Effector CD8-positive, alpha-beta T cell (primary cell): ENCODE measurements at regions not wholly inside any gene's neighbourhood (a gene's known extent, or its start where the extent isn't known, plus 50 kb on each side); places are given as distances from the start of the nearest gene placed in this dataset.

Experiments used
- DNase-seq: peaks from one replicate; lab custom pipeline; 2025; lab: John Stamatoyannopoulos, UW

DNA sequence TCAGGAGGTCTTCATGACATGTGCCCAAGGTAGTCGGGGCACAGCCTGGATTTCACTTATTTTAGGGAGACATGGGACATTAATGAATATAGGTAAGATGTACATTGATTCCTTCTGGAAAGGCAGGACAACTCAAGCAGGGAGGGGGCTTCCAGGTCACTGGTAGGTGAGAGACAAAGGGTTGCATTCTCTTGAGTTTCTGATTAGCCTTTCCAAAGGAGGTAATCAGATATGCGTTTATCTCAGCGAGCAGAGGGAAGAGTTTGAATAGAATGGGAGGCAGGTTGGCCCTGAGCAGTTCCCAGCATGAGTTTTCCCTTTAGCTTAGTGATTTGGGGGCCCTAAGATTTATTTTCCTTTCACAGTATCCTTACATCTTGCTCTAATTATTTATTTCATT is 443.8 kb upstream of the EEF2KMT start:
- DNase-seq, result no peak

DNA sequence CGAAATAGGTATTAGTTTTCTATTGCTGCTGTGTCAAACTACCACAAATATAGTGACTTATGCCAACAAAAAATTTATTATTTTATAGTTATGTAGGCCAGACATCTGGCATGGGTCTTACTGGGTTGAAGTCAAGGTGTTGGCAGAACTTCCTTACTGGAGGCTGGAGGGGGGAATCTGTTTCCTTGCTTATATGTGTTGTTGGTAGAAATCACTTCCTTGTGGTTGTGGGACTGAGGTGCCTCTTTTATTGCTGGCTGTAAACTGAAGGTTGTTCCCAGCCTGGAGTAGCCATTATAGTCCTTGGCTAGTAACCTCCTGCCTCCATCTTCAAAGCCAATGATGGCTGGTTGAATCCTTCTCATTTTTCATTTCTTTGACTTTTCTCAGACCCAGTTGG is 439.8 kb upstream of the EEF2KMT start:
- DNase-seq, result no peak

DNA sequence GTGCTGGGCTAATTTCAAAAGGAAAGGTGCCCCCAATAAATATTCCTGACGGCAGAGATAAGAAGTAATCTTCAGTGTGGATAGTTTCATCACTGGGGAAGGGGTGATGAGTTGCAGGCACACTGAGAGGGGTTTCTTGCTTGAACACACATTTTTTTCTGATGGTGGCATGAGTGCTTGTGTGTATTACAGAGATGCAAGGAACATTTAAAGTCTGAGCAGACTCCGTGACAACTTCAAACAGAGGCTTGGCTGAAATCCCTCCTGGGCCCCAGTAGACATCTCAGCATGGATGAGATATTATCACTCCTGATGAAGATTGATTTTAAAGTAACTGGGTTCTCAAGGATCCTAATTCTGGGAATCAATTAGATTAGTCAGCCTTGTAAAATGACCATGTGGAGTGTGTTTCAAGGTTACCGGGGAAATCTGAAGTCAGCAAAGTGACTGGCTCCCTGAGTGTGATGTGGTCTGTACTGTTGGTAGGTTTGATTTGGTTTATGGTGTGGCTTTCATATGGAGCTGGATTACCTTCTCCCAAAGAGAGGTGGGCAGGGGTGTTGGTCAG is 435.8 kb upstream of the EEF2KMT start:
- no peak for DNase-seq

DNA sequence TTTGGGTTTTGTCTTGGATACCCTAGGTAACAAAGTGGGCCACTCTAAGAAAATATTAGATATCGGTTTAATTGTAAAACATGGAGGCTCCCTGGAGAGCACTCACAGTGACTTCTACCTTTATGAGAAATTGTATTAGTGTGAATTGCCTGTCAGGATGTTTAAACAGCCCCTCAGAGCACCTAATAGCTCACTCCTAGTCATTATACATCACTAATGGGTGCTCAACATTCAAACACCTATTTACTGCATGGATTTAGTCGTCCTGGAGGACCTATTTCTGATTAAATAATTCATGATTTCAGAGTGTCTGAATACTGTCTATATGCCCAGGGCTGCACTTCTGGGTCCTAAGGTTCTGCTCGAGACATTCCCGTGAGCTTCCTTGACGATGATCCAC is 430.2 kb upstream of the EEF2KMT start:
- DNase-seq, result no peak

DNA sequence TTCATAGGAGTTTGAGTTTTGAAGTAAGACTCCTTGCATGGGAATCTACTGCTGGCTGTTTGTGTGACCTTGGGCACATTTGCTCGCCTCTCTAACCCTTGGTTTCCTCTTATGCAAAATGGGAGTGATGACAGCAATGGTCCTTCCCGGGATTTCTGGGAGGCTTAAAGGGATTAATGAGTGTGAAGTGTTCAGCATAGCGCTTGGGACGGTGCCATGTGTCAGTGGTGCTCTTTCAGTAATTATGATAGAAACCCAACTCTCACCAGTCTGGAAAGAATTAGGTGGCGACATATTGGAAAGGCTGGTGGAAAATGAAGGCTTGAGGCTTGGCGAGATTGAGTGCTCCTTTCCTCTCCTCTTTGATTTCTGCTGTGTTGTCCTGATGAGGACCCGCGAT is 429.2 kb upstream of the EEF2KMT start:
- DNase-seq, result no peak

DNA sequence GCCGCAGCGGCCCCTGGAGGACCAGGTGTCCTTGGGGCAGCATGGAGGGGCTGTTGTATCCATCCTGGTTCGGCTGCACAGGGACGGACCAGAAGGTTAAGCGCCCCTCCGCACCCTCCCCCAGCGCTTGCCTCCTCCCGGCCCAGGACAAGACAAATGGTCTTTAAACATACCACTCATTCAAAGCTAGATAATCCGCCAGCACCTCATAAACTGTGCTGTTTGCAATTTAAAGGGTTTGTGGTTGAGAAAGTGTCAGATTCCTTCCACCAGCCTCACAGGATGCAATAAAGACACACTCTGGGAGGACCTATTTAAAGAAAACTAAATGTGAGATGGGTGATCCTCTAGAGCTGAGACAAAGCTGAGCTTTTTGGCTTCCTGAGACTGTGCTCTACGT is 426.2 kb upstream of the EEF2KMT start:
- DNase-seq, result no peak

DNA sequence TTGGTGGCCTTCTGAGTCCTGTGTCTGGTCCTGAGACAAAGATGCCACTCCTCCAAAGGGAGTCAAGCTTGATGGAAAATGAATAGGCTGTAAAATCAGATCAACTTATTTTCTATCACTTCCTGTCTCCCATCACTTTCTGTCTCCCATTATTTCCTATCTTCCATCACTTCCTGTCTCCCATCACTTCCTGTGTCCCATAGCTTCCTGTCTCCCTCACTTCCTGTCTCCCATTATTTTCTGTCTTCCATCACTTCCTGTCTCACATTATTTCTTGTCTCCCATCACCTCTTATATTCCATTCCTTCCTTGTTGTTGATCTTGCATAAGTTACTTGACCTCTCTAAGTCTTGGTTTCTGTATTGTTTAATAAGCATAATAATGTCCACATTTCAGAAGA is 418.5 kb upstream of the EEF2KMT start:
- no peak for DNase-seq

DNA sequence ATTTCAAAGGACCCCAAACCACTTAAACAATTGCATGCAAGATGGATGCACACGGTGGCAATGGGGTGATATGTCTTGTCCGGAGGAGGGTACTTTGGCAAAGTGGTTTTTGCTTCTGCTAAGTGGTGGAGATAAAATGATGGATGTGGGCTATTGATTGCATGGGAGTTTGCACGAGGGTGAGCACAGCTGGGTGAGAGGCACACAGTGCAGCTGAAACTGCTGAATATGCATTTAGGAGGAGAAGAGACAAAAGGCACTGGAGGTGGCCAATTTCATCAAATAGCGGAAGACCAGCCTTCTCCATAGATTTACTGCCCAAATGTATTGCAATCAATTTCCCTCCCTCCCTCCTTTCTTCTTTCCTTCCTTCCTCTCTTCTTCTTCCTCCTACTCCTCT is 414.4 kb upstream of the EEF2KMT start:
- DNase-seq, result no peak

DNA sequence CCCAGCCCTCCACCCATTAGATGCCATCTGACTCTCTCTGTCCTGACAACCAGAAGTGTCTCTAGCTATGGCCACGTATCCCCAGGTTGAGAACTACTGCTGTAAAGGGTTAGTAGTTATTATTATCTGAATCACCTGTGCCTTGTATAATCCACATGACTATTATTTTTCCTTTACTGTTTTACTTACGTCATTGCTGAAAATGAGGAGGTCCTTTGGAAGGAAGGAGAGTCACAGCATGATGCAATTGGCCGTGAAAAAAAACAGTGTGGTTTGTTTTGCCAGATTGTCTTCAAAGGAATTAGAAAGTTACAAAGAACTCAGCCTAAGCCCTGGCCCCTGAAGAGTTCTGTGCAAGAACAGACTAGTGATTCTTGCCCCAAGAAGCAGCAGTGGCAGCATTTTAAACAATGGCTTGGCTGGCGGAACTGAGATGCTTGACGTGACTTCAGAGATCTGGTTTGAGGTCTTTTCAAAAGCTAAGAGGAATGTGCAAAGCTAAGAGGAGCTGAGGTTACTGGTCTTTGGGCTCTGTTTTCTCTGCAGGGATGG is 413.3 kb upstream of the EEF2KMT start:
- DNase-seq, result no peak

DNA sequence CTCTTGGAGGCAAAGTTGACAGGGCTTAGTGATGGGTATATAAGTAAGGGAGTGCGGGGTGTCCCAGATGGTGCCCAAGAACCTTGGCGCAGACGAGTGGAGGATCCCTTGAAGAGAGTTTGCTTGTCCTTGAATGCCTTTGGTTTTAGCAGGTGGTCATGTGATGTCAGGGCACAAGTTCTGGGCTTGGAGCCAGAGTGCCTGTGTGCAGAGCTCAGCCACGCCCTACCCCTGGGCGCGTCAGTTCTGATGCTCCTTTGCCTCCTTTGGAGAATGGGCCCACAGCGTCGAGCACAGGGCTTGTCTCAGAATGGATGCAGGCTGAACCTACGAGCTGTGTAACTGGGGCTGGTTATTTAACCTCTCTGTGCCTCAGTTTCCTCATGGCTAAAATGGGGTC is 412.2 kb upstream of the EEF2KMT start:
- DNase-seq, result no peak

DNA sequence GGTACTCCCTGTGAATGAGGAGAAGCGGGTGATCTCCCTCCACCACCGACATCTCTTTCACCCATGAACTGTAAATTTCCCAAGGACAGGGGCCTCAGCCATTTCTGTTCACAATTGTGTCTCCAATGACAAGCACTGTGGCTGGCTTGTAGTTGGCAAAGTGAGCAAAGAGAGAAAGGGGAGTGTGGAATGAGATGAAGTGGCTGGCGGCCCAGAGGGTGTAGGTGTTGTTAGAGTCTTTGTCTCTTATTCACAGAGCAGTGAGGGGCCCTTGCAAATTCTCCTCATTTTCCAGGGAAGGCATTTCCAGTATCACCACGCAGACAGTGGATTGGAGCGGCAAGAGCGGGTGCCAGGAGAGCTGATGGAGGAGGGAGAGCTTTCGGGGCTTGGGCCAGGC is 411.7 kb upstream of the EEF2KMT start:
- no peak for DNase-seq

DNA sequence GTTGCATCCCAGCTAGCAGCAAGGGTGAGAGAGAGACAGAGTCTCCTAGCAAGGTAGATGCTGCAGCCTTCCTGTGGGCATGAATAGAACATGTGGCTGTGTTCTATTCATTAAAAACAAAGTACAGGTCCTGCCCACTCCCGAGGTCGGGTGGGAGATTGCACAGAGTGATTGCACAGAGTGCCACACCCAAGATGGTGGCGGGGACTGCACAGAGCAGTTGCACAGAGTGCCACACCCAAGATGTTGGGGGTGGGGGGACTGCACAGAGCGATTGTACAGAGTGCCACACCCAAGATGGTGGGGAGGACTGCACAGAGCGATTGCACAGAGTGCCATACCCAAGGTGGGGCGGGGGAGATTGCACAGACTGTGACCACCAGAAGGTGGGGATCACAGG is 410.8 kb upstream of the EEF2KMT start:
- no peak for DNase-seq

DNA sequence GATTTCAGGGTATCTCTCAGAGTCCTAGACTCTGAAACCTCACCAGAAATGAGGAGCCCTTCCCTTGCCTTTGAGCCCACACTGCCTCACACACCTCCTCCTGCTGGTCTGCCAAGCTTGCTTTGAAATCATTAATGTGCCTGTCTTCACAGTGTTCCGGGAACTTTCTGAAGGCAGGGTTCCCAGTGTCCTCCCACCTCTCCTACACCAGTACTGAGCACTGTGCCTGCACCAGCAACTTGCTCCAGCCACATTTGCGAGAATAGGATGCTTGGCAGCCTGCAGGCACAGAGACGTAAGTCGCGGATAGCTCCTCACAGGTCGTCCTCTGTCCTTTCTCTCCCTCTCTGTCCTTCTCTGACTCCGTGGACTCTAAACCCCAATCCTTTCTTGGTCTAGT is 408.4 kb upstream of the EEF2KMT start:
- DNase-seq, result no peak

DNA sequence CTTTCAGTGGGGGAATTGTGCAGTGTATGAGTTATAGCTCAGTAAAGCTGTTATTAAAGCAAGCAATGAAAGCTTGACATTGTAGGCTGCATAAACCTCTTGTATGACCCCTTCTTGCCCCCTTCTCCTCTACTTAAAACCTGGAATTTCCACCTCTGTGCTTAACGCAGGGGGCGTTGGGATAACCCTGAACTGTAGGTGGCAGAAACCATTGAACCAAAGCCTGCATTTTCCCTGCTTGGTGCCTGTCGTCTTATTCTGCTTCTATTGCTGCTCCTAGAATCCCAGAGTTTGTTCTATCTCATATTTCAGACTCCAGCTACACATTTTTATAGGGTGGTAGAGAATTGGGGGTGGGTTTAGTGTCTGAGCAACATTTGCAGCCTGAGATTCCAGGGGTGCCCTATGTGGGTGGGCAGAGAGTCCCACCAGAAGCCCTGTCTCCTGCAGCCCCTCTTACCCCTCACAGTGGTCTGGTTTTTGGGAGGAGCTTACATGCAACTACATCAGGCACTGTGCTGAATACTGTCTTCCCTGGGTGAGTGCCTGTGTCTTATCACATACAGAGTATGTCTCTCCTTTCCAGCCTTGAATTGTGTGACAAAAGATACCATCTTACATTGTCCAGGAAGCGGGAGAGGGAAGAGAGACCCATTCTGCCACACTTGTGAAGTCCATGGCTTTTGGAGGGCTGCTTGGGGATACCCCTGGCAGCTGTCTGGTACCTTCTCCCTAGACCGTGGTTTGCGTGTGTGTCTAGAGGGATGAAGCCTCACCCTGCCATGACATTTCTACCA is 407.7 kb upstream of the EEF2KMT start:
- no peak for DNase-seq

DNA sequence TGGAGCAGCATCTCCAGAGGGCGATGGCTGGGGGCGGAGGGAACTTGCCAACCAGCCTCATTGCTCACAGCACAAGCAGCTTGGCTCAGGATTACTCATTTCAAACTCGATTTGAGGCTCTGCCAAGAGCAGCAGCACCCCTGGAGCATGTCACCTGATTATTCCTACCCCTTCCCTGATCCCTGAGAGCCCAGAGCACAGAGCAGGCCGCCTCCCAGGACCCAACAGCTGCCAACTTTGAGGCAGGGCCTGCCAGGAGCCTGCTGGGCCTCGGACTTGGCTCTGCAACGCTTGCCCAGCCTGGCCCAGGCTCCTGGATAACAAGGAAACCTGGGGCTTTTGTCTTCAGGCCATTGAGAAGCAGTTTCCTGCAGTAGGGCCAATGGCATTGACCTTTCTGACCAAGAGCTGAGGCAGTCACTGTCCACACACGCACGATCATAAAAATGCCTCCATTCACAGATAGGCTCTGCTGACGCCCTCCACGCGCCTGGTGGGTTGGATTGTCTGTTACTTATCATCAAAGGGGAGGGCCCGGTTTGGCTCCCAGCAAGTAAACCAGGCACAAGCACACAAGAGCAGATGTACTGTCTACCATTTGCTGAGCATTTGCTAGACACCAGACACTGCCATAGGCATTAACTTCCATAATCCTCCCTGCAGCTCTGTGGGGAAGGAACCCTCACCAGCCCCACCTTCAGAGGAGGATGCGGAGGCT is 406.6 kb upstream of the EEF2KMT start:
- DNase-seq, result no peak

DNA sequence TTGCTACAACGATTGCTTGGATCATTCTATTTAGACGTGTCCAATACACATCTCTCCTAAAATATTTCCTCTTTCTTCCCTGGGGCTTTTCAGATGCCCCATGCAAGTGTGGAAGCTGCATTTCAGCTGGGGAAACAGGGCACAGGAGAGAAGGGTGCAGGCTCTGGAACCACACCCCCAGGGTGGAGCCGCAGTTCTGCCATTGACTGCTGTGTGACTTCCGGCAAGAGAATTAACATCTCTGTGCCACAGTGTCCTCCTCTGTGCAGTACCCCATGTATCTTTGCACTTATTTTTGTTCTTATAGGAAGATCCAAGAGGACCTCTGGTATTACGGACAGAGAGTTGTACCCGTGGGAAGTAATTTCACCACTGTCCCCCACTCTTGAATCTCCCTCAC is 405.3 kb upstream of the EEF2KMT start:
- no peak for DNase-seq

DNA sequence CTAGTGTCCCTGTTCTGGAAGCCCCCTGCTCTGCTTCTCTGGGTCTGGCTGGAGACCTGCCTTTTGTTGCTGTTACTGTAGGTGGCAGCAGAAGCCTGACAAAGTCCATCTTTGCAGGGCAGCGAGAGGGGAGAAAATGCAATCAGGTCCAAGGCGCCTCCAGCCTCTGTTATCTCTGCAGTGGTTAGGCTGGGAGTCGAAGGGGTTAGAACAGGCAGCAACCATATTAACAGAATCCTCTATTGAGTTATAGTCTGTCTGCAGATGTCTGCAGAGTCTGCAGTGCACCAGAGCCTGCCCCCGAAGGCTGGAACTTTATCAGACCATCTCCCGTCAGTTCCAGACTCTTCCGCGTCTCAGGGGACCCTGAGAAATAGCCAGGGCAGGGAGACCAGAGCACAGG is 404.9 kb upstream of the EEF2KMT start:
- no peak for DNase-seq

DNA sequence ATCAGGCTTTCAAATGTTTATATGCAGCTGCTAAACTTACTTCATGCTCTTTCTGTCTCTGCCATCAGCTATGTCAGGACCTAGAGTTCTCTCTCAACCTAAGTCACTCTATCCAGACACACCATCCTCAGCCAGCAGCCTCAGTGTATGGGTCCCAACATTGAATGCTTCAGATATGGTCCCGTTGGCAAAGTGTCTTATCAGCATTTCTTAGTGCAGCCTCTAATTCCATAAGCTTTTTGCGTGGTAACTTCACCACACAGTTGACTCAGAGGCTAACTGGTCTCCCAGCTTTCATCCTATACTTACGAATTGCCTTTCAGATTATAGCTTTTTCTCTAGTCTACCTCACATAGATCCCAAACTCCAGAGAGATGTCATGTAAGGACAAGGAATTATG is 402.9 kb upstream of the EEF2KMT start:
- no peak for DNase-seq

DNA sequence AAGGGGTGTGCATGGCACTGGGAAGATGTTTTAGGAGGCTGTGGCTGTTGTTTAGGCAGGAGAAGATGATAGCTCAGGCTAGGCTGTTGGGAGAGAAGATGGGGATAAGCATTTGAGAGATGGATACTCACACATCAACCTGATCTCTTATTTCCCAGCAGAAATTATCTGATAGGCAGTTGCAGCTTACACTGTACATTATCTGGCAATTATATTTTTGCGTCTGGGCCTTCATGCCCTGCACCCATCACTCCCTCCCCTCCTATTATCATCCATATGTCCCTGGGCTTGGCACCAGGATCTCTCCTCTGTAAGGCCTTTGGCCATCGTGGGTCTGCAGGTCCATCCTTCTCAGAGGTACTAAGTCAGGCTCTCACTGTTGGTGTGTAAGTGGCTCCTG is 401.0 kb upstream of the EEF2KMT start:
- no peak for DNase-seq

DNA sequence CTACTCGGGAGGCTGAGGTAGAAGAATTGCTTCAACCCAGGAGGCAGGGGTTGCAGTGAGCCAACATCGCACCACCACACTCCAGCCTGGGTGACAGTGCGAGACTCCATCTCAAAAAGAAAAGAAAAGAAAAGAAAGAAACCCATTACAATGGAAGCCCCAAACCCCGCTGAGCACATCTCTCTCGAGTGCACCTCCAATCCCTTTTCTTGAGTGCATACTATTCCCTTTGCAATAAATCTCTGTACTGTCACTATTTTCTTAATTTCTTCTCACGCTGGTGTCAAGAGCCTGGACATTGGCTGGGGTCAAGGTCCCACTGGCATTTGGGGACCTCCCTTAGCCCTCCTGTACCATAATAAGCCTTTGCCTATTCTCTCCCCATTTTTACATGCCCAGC is 398.4 kb upstream of the EEF2KMT start:
- no peak for DNase-seq

DNA sequence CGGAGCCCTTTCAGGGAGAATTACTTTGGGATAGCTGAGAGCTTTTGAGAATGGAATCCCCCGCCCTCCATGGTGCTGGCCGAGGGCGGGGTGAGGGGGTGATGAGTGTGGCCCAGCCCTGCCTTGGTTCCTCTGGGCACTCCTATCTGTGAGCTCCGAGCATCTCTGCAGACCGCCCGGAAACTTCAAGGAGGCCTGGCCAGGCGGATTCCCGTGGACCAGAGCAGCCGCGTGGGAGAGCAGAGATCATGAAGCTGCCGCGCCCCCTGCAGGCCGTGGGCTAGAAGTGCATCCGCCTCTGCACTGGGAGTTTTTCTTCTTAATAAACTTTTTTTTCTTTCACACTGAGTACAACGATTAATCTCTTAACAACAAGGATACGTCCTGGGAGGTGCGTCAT is 392.9 kb upstream of the EEF2KMT start:
- no peak for DNase-seq

DNA sequence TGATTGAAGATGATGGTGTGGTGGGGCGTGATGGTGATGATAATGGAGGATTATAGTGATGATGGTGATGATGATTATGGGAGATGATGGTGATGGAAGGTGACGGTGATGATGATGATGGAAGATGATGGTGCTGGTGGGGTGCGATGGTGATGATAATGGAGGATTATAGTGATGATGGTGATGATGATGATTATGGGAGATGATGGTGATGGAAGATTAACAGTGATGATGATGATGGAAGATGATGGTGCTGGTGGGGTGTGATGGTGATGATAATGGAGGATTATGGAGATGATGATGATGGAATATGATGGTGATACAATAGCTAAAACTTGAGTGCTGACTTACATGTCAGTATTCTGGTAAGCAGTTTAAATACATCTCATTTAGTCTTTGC is 391.0 kb upstream of the EEF2KMT start:
- no peak for DNase-seq

DNA sequence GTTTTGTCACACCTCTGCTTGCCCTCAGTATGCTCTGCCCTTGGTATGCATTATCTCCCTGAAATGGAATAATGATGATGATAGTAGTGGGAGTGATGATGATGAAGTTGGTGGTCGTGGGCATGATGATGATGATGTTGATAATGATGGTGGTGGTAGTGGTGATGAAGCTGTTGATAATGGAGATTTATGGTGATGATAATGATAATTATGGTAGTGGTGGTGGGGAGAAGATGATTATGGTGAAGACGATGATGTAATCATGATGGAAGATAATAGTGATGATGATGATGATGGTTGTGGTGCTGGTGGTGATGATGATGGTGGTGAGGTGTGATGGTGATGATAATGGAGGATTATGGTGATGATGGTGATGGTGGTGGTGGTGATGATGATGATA is 390.1 kb upstream of the EEF2KMT start:
- DNase-seq, result no peak
